ENCODE measurements at regions not wholly inside any gene's neighbourhood (a gene's known extent, or its start where the extent isn't known, plus 50 kb on each side); places are given as distances from the start of the nearest gene placed in this dataset.

DNA sequence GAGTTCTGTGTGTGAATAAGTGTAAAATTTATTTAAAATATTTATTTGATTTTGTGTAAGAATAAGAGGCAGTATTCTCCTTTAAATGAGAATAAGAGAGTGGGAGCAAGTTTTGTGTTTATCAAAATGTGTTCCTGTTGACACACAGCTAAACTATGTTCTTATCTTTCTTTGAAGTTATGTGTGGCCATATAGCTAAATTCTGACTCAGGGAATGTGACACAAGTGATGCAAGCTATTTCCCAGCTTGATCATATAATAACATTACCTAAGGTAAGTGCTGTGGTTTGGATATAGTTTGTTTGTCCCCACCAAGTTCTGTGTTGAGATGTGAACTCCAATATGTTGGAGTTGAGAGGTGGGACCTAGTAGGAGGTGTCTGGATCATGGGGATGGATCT lies 740.0 kb upstream of the IGFBP7 start:
- in situ Hi-C loops (cut with HindIII; ENCODE audit: extremely low pct_ligation_motif_present, low pct_unique_long_range_greater_than_20kb) (no loop called here), intact Hi-C loops (cut with micrococcal nuclease; ENCODE audit: unreplicated experiment) (no loop called here)
- DNase-seq (ENCODE audit: low spot score) (no peak), ATAC-seq (no peak), FAIRE-seq (no peak)
- Histone ChIP-seq H3K79me2 (ENCODE audit: insufficient read depth, low read length) (no peaks in the 10 kb centered on the region), H3K27me3 (ENCODE audit: control insufficient read depth in 1 of 2, insufficient read depth in 2 of 2, low read length in 2 of 2) (no peaks in the 10 kb centered on the region), H3K4me3 (replicated peaks in 1 of 3; ENCODE audit: insufficient read depth in 1 of 3, low read depth in 2 of 3, low read length in 3 of 3) (no peak overlapping the region), H3K36me3 (replicated peaks in 1 of 2; ENCODE audit: control insufficient read depth in 1 of 2, insufficient read depth in 2 of 2, low read length in 2 of 2) (no peaks in the 10 kb centered on the region), H3K4me1 (ENCODE audit: insufficient read depth, low read length) (no peaks in the 10 kb centered on the region), H2AFZ (ENCODE audit: low read length) (peak overlapping the region; percentile 27), H3K9me3 (ENCODE audit: low read length) (peaks cover 47% of the 10 kb centered on the region), H3K9ac (ENCODE audit: insufficient read depth, low read depth, low read length) (no peak overlapping the region), H3K27ac (ENCODE audit: extremely low read length, insufficient read depth, low read length) (no peak overlapping the region), H4K20me1 (ENCODE audit: insufficient read depth, low read length) (no peaks in the 10 kb centered on the region), H3K4me2 (ENCODE audit: low read depth, low read length) (no peak overlapping the region)
- no TSS peak for BruUV-seq (replicated peaks)
- no peak for TF ChIP-seq ZNF160 (CRISPR knock-in tag; IDR thresholded peaks at IDR 0.05)
- TF ChIP-seq MIER3 (CRISPR knock-in tag; IDR thresholded peaks at IDR 0.05; ENCODE audit: borderline replicate concordance), result no peak
- TF ChIP-seq NKX3-1 (CRISPR knock-in tag; IDR thresholded peaks at IDR 0.05), result no peak
- no peak for TF ChIP-seq ZNF891 (CRISPR knock-in tag; IDR thresholded peaks at IDR 0.05)
- TF ChIP-seq ZNF337 (CRISPR knock-in tag; IDR thresholded peaks at IDR 0.05; ENCODE audit: borderline replicate concordance, low read depth), result no peak
- no peak for TF ChIP-seq DNMT3B (CRISPR knock-in tag; conservative IDR thresholded peaks at IDR 0.05)
- TF ChIP-seq NBN (conservative IDR thresholded peaks at IDR 0.05), result no peak
- TF ChIP-seq ZNF264 (CRISPR knock-in tag; IDR thresholded peaks at IDR 0.05), result no peak
- TF ChIP-seq, protein P1, sequence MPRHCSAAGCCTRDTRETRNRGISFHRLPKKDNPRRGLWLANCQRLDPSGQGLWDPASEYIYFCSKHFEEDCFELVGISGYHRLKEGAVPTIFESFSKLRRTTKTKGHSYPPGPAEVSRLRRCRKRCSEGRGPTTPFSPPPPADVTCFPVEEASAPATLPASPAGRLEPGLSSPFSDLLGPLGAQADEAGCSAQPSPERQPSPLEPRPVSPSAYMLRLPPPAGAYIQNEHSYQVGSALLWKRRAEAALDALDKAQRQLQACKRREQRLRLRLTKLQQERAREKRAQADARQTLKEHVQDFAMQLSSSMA (CRISPR knock-in tag; IDR thresholded peaks at IDR 0.05), result no peak
- no peak for TF ChIP-seq ZNF75D (CRISPR knock-in tag; IDR thresholded peaks at IDR 0.05; ENCODE audit: borderline replicate concordance)
- TF ChIP-seq, protein P2, sequence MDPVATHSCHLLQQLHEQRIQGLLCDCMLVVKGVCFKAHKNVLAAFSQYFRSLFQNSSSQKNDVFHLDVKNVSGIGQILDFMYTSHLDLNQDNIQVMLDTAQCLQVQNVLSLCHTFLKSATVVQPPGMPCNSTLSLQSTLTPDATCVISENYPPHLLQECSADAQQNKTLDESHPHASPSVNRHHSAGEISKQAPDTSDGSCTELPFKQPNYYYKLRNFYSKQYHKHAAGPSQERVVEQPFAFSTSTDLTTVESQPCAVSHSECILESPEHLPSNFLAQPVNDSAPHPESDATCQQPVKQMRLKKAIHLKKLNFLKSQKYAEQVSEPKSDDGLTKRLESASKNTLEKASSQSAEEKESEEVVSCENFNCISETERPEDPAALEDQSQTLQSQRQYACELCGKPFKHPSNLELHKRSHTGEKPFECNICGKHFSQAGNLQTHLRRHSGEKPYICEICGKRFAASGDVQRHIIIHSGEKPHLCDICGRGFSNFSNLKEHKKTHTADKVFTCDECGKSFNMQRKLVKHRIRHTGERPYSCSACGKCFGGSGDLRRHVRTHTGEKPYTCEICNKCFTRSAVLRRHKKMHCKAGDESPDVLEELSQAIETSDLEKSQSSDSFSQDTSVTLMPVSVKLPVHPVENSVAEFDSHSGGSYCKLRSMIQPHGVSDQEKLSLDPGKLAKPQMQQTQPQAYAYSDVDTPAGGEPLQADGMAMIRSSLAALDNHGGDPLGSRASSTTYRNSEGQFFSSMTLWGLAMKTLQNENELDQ (CRISPR knock-in tag; IDR thresholded peaks at IDR 0.05; ENCODE audit: borderline replicate concordance), result no peak
- TF ChIP-seq ZNF879 (CRISPR knock-in tag; IDR thresholded peaks at IDR 0.05), result no peak
- no peak for TF ChIP-seq REPIN1 (CRISPR knock-in tag; IDR thresholded peaks at IDR 0.05; ENCODE audit: borderline replicate concordance, low read depth)
- no peak for TF ChIP-seq KDM5B (CRISPR knock-in tag; IDR thresholded peaks at IDR 0.05; ENCODE audit: borderline replicate concordance)
- TF ChIP-seq STAT5B (CRISPR knock-in tag; IDR thresholded peaks at IDR 0.05), result no peak
- TF ChIP-seq TAF15 (IDR thresholded peaks at IDR 0.05; ENCODE audit: low read depth, low read length, poor library complexity, severe bottlenecking), result no peak
- TF ChIP-seq, protein P3, sequence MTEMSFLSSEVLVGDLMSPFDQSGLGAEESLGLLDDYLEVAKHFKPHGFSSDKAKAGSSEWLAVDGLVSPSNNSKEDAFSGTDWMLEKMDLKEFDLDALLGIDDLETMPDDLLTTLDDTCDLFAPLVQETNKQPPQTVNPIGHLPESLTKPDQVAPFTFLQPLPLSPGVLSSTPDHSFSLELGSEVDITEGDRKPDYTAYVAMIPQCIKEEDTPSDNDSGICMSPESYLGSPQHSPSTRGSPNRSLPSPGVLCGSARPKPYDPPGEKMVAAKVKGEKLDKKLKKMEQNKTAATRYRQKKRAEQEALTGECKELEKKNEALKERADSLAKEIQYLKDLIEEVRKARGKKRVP (CRISPR knock-in tag; IDR thresholded peaks at IDR 0.05), result no peak
- no peak for TF ChIP-seq ZNF598 (CRISPR knock-in tag; IDR thresholded peaks at IDR 0.05; ENCODE audit: borderline replicate concordance)
- TF ChIP-seq ZC3H13 (CRISPR knock-in tag; IDR thresholded peaks at IDR 0.05), result no peak
- POLR2A ChIA-PET, result no interaction called here
- CTCF ChIA-PET (ENCODE audit: low intra/inter-chr PET ratio, low total read pairs), result no interaction called here

Measured in HepG2 (cell line).